ENCODE measurements at regions not wholly inside any gene's neighbourhood (a gene's known extent, or its start where the extent isn't known, plus 50 kb on each side); places are given as distances from the start of the nearest gene placed in this dataset.

- DNase-seq (no peak), ATAC-seq (no peak)
- H3K4me1 Mint-ChIP-seq = no peaks in the 10 kb centered on the region
- no peaks in the 10 kb centered on the region for H3K36me3 Mint-ChIP-seq
- CTCF ChIA-PET = no interaction called here
- H3K4me3 Mint-ChIP-seq = no peak overlapping the region
- peaks cover 10% of the 10 kb centered on the region for H3K9me3 Mint-ChIP-seq (ENCODE audit: low read depth)
- H3K27me3 Mint-ChIP-seq = no peaks in the 10 kb centered on the region
- H3K27ac Mint-ChIP-seq = no peak overlapping the region
Measured at GRCh38 chr4:27873596-27873995, 1013.0 kb downstream of the STIM2 start.

GRCh38 chr4:27881705-27882104 lies 1021.1 kb downstream of the STIM2 start:
- ATAC-seq (no peak), DNase-seq (no peak)
- no peaks in the 10 kb centered on the region for H3K36me3 Mint-ChIP-seq
- no peak overlapping the region for H3K27ac Mint-ChIP-seq
- no peaks in the 10 kb centered on the region for H3K9me3 Mint-ChIP-seq (ENCODE audit: low read depth)
- CTCF ChIA-PET = no interaction called here
- H3K27me3 Mint-ChIP-seq = no peaks in the 10 kb centered on the region
- H3K4me1 Mint-ChIP-seq = no peaks in the 10 kb centered on the region
- no peak overlapping the region for H3K4me3 Mint-ChIP-seq

DNA sequence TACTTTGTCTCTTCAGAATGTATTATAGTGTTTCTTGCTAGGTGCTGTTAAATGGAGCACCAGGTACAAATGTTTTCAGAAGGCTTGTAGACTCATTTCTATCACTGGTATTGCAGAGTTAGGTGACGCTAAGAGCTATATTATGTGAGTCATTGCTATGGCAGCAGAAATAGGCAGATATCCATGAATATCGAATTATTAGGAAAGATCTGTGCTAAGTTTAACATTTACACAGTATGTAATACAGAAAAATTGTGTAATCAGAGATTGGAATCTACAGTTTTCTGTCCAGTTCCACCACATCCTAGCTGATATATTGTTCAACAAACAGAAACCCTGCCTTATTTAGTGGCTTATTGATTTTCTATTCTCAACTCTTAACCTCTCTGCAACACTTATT lies 1025.5 kb downstream of the STIM2 start:
- Mint-ChIP-seq H3K27ac (no peak overlapping the region), H3K36me3 (no peaks in the 10 kb centered on the region), H3K4me3 (no peak overlapping the region), H3K27me3 (no peaks in the 10 kb centered on the region), H3K4me1 (no peaks in the 10 kb centered on the region), H3K9me3 (ENCODE audit: low read depth) (peaks cover 2% of the 10 kb centered on the region)
- ATAC-seq = no peak
- no peak for DNase-seq
- CTCF ChIA-PET = no interaction called here

GRCh38 chr4:27887646-27888045 lies 1027.0 kb downstream of the STIM2 start:
- H3K27ac Mint-ChIP-seq = no peak overlapping the region
- H3K9me3 Mint-ChIP-seq (ENCODE audit: low read depth) = peaks cover 2% of the 10 kb centered on the region
- ATAC-seq (no peak), DNase-seq (no peak)
- CTCF ChIA-PET = no interaction called here
- no peaks in the 10 kb centered on the region for H3K27me3 Mint-ChIP-seq
- H3K4me3 Mint-ChIP-seq = no peak overlapping the region
- H3K4me1 Mint-ChIP-seq = no peaks in the 10 kb centered on the region
- no peaks in the 10 kb centered on the region for H3K36me3 Mint-ChIP-seq

- Mint-ChIP-seq H3K27me3 (no peaks in the 10 kb centered on the region), H3K36me3 (no peaks in the 10 kb centered on the region), H3K4me3 (no peak overlapping the region), H3K27ac (no peak overlapping the region), H3K4me1 (no peaks in the 10 kb centered on the region), H3K9me3 (ENCODE audit: low read depth) (peaks cover 2% of the 10 kb centered on the region)
- no peak for DNase-seq
- no peak for ATAC-seq
- CTCF ChIA-PET = no interaction called here
Measured at GRCh38 chr4:27888505-27888904, 1027.9 kb downstream of the STIM2 start.

DNA sequence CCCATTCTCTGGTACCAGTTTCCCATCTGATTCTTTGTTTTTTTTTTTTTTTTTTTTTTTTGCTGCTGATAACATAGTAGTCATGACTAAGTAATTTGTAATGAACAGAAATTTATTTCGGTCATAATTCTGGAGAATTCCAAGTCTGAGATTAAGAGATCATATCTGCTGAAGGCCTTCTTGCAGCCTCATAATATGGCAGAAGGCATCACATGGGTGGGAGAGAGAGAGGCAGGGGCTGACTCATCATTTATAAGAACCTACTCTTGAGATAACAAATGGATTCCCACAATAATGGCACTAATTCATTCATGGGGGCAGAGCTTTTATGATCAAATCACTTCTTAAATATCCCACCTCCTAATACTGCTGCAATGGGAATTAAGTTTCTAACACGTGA lies 1034.3 kb downstream of the STIM2 start:
- ATAC-seq (no peak), DNase-seq (no peak)
- H3K27me3 Mint-ChIP-seq = no peaks in the 10 kb centered on the region
- peaks cover 4% of the 10 kb centered on the region for H3K9me3 Mint-ChIP-seq (ENCODE audit: low read depth)
- no peaks in the 10 kb centered on the region for H3K4me1 Mint-ChIP-seq
- H3K4me3 Mint-ChIP-seq = no peak overlapping the region
- CTCF ChIA-PET = no interaction called here
- H3K27ac Mint-ChIP-seq = no peak overlapping the region
- H3K36me3 Mint-ChIP-seq = no peaks in the 10 kb centered on the region

- Mint-ChIP-seq H3K4me3 (no peak overlapping the region), H3K4me1 (no peaks in the 10 kb centered on the region), H3K9me3 (ENCODE audit: low read depth) (peaks cover 8% of the 10 kb centered on the region), H3K27me3 (no peaks in the 10 kb centered on the region), H3K27ac (no peak overlapping the region), H3K36me3 (no peaks in the 10 kb centered on the region)
- CTCF ChIA-PET = no interaction called here
- no peak for DNase-seq
- no peak for ATAC-seq
Measured at GRCh38 chr4:27908356-27908755, 1047.7 kb downstream of the STIM2 start.

DNA sequence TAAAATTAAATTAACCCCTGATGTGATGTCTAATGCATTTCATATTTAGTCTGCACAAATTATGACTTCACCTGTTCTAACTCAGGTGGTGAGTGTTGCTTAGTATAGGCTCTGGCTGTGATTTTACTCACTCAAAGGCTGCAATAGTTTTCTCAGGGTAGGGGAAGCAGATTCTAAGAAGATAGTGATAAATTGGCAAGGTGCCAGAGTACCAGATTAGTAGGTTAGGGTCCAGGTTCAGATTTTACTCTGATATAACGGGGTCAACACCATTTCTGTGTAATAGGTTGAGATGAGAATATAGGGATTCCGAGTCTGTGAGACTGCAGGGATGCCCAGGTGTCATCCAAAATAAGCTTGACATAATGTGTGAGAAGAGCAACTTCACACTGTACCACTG lies 1049.6 kb downstream of the STIM2 start:
- H3K36me3 Mint-ChIP-seq = no peaks in the 10 kb centered on the region
- no peak for DNase-seq

DNA sequence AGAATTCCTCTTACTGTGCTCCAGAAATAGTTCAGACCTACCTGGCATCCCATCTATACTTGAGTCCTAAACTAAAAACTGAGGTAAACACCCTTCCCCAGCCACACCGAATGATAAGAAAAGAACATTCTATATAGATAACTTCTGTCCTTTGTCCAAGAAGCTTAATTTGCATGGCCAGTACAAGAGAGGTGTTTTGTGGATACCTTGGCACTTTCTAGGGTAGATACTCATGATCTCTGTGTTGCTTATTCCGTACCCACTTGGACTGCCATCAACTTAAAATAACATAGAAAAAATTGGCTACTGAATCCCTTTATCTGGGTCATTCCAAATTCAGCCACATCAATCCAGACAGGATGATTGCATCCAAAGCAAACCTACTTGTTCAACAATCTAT lies 1050.4 kb downstream of the STIM2 start:
- Mint-ChIP-seq H3K27me3 (no peaks in the 10 kb centered on the region), H3K4me1 (no peaks in the 10 kb centered on the region), H3K27ac (no peak overlapping the region), H3K4me3 (no peak overlapping the region), H3K9me3 (ENCODE audit: low read depth) (peaks cover 4% of the 10 kb centered on the region), H3K36me3 (no peaks in the 10 kb centered on the region)
- ATAC-seq = no peak
- no peak for DNase-seq
- CTCF ChIA-PET = no interaction called here

More for the DNA sequence above, 1049.6 kb downstream of the STIM2 start:
- Mint-ChIP-seq H3K27me3 (no peaks in the 10 kb centered on the region), H3K4me1 (no peaks in the 10 kb centered on the region), H3K27ac (no peak overlapping the region), H3K4me3 (no peak overlapping the region), H3K9me3 (ENCODE audit: low read depth) (peaks cover 6% of the 10 kb centered on the region)
- ATAC-seq = no peak
- CTCF ChIA-PET = no interaction called here

GRCh38 chr4:27913738-27914137 lies 1053.1 kb downstream of the STIM2 start:
- DNase-seq = no peak
- no peak for ATAC-seq
- Mint-ChIP-seq H3K4me1 (no peaks in the 10 kb centered on the region), H3K9me3 (ENCODE audit: low read depth) (peaks cover 4% of the 10 kb centered on the region), H3K27ac (no peak overlapping the region), H3K27me3 (no peaks in the 10 kb centered on the region), H3K36me3 (no peaks in the 10 kb centered on the region), H3K4me3 (no peak overlapping the region)
- CTCF ChIA-PET = no interaction called here

- no peak for DNase-seq
- Mint-ChIP-seq H3K27ac (no peak overlapping the region), H3K4me1 (no peaks in the 10 kb centered on the region), H3K36me3 (no peaks in the 10 kb centered on the region), H3K27me3 (no peaks in the 10 kb centered on the region), H3K9me3 (ENCODE audit: low read depth) (peaks cover 2% of the 10 kb centered on the region), H3K4me3 (no peak overlapping the region)
- no peak for ATAC-seq
- CTCF ChIA-PET = no interaction called here
Measured at GRCh38 chr4:27915822-27916221, 1055.2 kb downstream of the STIM2 start.

GRCh38 chr4:27916452-27917184 lies 1056.0 kb downstream of the STIM2 start:
- Mint-ChIP-seq H3K36me3 (no peaks in the 10 kb centered on the region), H3K27me3 (no peaks in the 10 kb centered on the region), H3K4me3 (no peak overlapping the region), H3K27ac (no peak overlapping the region), H3K9me3 (ENCODE audit: low read depth) (peaks cover 2% of the 10 kb centered on the region), H3K4me1 (no peaks in the 10 kb centered on the region)
- no peak for ATAC-seq
- DNase-seq = no peak
- CTCF ChIA-PET = no interaction called here

GRCh38 chr4:27917381-27917780 lies 1056.7 kb downstream of the STIM2 start:
- CTCF ChIA-PET = no interaction called here
- DNase-seq (no peak), ATAC-seq (no peak)
- Mint-ChIP-seq H3K27me3 (no peaks in the 10 kb centered on the region), H3K9me3 (ENCODE audit: low read depth) (peaks cover 2% of the 10 kb centered on the region), H3K27ac (no peak overlapping the region), H3K4me3 (no peak overlapping the region), H3K36me3 (no peaks in the 10 kb centered on the region), H3K4me1 (no peaks in the 10 kb centered on the region)

GRCh38 chr4:27921231-27921630 lies 1060.6 kb downstream of the STIM2 start:
- H3K27me3 Mint-ChIP-seq = no peaks in the 10 kb centered on the region
- no peak overlapping the region for H3K27ac Mint-ChIP-seq
- DNase-seq = no peak
- no peak overlapping the region for H3K4me3 Mint-ChIP-seq
- H3K4me1 Mint-ChIP-seq = no peaks in the 10 kb centered on the region
- H3K9me3 Mint-ChIP-seq (ENCODE audit: low read depth) = peaks cover 2% of the 10 kb centered on the region
- no peaks in the 10 kb centered on the region for H3K36me3 Mint-ChIP-seq
- no peak for ATAC-seq
- CTCF ChIA-PET = no interaction called here
